Natural killer cell (primary cell): ENCODE measurements at regions not wholly inside any gene's neighbourhood (a gene's known extent, or its start where the extent isn't known, plus 50 kb on each side); places are given as distances from the start of the nearest gene placed in this dataset.

Experiments
- ATAC-seq, 3 donors: fragments of 150-1000 bp in 2 of 3; fragments of 200-7000 bp in 1 of 3; cut with Tn5 transposase; 1 replicate in 1 of 3; 2 replicates in 2 of 3; pipeline ENCODE4 v1.10.0; 2021; ENCODE audit warnings: mild to moderate bottlenecking in 2 of 3, moderate library complexity in 2 of 3
- DNase-seq, 2 donors: peaks; one replicate each; pipeline versions ENCODE4 v3.0.0 to v3.0.0-alpha.2; 2013 to 2021; ENCODE audit warnings: mixed read lengths in 1 of 2
- H3K27ac ChIP-seq: one replicate; pipeline ENCODE4 v1.5.1; 2013; ENCODE audit warnings: mild to moderate bottlenecking, low read length
- H3K27me3 ChIP-seq: one replicate; pipeline ENCODE4 v1.6.1; 2013; ENCODE audit warnings: low read length; ENCODE audit not compliant: control insufficient read depth, insufficient read depth
- H3K36me3 ChIP-seq: one replicate; pipeline ENCODE4 v1.6.1; 2013; ENCODE audit warnings: low read length; ENCODE audit not compliant: control insufficient read depth, insufficient read depth
- H3K4me1 ChIP-seq: one replicate; pipeline ENCODE4 v1.6.1; 2013; ENCODE audit warnings: low read length; ENCODE audit not compliant: control insufficient read depth, insufficient read depth
- H3K4me3 ChIP-seq: one replicate; pipeline ENCODE4 v1.5.1; 2013; ENCODE audit warnings: low read length
- H3K9me3 ChIP-seq: one replicate; pipeline ENCODE4 v1.6.1; 2013; ENCODE audit warnings: low read length; ENCODE audit not compliant: control insufficient read depth, insufficient read depth
- H3K27ac Mint-ChIP-seq, 2 donors: one replicate each; pipeline ENCODE4 v1.8.0; 2022; ENCODE audit warnings: mild to moderate bottlenecking in 2 of 2, mixed read lengths in 2 of 2, moderate library complexity in 1 of 2
- H3K27me3 Mint-ChIP-seq, 2 donors: one replicate each; pipeline ENCODE4 v1.8.0; 2022; ENCODE audit warnings: low read depth in 2 of 2, mixed read lengths in 2 of 2
- H3K36me3 Mint-ChIP-seq: one replicate; pipeline ENCODE4 v1.8.0; 2022; ENCODE audit warnings: mixed read lengths
- H3K4me1 Mint-ChIP-seq, 2 donors: one replicate each; pipeline ENCODE4 v1.8.0; 2022; ENCODE audit warnings: mixed read lengths in 2 of 2
- H3K4me3 Mint-ChIP-seq: one replicate; pipeline ENCODE4 v1.8.0; 2022; ENCODE audit warnings: mild to moderate bottlenecking, moderate library complexity, mixed read lengths
- H3K9me3 Mint-ChIP-seq, 2 donors: one replicate each; pipeline ENCODE4 v1.8.0; 2022; ENCODE audit warnings: mixed read lengths in 2 of 2
- WGBS: methylation state at CpG from one replicate; pipeline ENCODE4 v1.1.7; 2013; ENCODE audit warnings: missing lambda C conversion rate; ENCODE audit not compliant: insufficient coverage; 5-methylcytosine and 5-hydroxymethylcytosine counted together
- intact Hi-C: fragments of 100-400 bp; cut with micrococcal nuclease; formaldehyde crosslinking; loops from one replicate; pipeline ENCODE4 v1.14.2; 2022
- TF ChIP-seq, protein P1 (sequence below): fragments of 200-600 bp; IDR thresholded peaks from one replicate; pipeline ENCODE4 v1.8.0; 2022; ENCODE audit warnings: antibody characterized with exemption

DNA sequence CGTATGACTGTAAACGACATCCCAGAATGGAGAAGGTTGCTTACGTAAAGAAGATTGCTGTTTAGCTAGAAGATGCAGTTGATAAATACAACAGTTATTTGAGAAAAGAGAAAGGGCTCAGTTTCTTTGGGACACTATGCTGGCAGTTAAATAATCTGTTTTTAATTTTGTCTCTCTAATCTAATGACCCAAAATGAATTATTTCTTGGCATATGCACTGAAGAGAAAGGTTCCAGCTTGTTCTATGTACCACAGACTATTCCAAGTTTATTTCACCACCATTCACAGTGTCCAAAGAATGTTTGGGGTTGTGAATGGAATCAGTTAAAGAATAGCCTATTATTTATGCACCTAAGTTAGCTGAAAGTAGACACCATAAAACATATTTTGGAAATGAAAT lies 449.9 kb downstream of the RNF144B start:
- no peaks in the 10 kb centered on the region for H3K9me3 ChIP-seq
- H3K27me3 ChIP-seq = no peaks in the 10 kb centered on the region
- TF ChIP-seq, protein P1, sequence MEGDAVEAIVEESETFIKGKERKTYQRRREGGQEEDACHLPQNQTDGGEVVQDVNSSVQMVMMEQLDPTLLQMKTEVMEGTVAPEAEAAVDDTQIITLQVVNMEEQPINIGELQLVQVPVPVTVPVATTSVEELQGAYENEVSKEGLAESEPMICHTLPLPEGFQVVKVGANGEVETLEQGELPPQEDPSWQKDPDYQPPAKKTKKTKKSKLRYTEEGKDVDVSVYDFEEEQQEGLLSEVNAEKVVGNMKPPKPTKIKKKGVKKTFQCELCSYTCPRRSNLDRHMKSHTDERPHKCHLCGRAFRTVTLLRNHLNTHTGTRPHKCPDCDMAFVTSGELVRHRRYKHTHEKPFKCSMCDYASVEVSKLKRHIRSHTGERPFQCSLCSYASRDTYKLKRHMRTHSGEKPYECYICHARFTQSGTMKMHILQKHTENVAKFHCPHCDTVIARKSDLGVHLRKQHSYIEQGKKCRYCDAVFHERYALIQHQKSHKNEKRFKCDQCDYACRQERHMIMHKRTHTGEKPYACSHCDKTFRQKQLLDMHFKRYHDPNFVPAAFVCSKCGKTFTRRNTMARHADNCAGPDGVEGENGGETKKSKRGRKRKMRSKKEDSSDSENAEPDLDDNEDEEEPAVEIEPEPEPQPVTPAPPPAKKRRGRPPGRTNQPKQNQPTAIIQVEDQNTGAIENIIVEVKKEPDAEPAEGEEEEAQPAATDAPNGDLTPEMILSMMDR = no peak
- ATAC-seq (no peak), DNase-seq (no peak)
- Mint-ChIP-seq H3K9me3 (peaks cover 3 to 5% of the 10 kb centered on the region in 2 donors), H3K4me3 (no peak overlapping the region), H3K27ac (no peak overlapping the region), H3K27me3 (no peaks in the 10 kb centered on the region), H3K36me3 (no peaks in the 10 kb centered on the region), H3K4me1 (no peaks in the 10 kb centered on the region)
- intact Hi-C loops = no loop called here
- H3K36me3 ChIP-seq = no peaks in the 10 kb centered on the region
- H3K4me3 ChIP-seq = no peak overlapping the region
- no peaks in the 10 kb centered on the region for H3K4me1 ChIP-seq
- 84% methylated on average over 3 of the region's 3 CpGs for WGBS
- H3K27ac ChIP-seq = no peak overlapping the region

DNA sequence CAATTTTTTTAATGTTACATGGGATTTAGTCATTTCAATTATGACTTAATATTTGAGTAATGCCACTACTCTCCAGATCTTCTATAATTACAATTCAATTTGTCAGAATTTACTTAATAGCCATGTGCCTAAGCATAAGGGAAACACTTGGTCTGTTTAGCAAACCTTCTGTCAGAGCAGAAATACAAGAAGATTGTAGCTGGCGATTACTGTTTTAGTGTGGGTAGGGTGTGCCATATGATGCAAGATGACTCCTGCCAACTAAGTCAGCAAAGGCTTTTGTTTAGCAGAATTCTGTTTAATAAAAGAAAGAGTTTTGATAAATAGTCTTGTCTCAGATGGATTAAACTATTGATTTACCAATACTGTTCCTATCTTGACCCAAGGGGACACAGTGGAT lies 455.4 kb downstream of the RNF144B start:
- H3K4me1 ChIP-seq = no peaks in the 10 kb centered on the region
- no peak overlapping the region for H3K4me3 Mint-ChIP-seq

DNA sequence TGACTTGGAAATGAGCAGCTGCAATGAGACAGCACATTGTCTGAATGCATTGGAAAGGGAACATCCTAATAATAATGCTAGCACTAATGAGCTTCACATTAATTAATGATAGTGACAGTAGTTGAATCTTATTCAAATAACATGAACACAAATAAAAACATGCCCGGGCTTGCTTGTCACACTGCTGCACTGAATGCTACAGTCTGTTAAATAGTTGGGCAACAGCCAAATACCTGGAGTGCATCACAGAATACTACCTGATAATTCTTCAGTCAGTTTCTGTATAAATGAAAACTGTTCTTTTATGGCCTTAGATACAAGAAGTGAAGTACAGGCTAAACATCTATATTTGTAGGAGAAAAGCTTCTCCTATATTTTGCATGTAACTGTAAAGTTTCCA lies 458.7 kb downstream of the RNF144B start:
- no peaks in the 10 kb centered on the region for H3K36me3 Mint-ChIP-seq
- H3K4me1 Mint-ChIP-seq = no peaks in the 10 kb centered on the region
- no peak overlapping the region for H3K4me3 Mint-ChIP-seq
- no peak for DNase-seq
- 80% methylated on average over 1 of the region's 1 CpG for WGBS
- no peaks in the 10 kb centered on the region for H3K4me1 ChIP-seq
- TF ChIP-seq, protein P1 = no peak
- no peak overlapping the region for H3K4me3 ChIP-seq
- ATAC-seq = no peak
- H3K9me3 ChIP-seq = no peaks in the 10 kb centered on the region
- intact Hi-C loops = no loop called here
- H3K27me3 Mint-ChIP-seq = no peaks in the 10 kb centered on the region
- H3K36me3 ChIP-seq = no peaks in the 10 kb centered on the region
- no peak overlapping the region for H3K27ac Mint-ChIP-seq
- no peak overlapping the region for H3K27ac ChIP-seq
- H3K27me3 ChIP-seq = no peaks in the 10 kb centered on the region
- peaks cover 8 to 15% of the 10 kb centered on the region in 2 donors for H3K9me3 Mint-ChIP-seq

More for the DNA sequence above, 455.4 kb downstream of the RNF144B start:
- no peaks in the 10 kb centered on the region for H3K36me3 ChIP-seq
- TF ChIP-seq, protein P1 = no peak
- H3K4me3 ChIP-seq = no peak overlapping the region
- no peaks in the 10 kb centered on the region for H3K9me3 ChIP-seq
- intact Hi-C loops = no loop called here
- Mint-ChIP-seq H3K27ac (no peak overlapping the region), H3K4me1 (no peaks in the 10 kb centered on the region), H3K9me3 (peaks cover 2 to 10% of the 10 kb centered on the region in 2 donors), H3K36me3 (no peaks in the 10 kb centered on the region), H3K27me3 (no peaks in the 10 kb centered on the region)
- WGBS = 91% methylated on average over 1 of the region's 1 CpG
- DNase-seq = no peak
- no peak for ATAC-seq
- no peaks in the 10 kb centered on the region for H3K27me3 ChIP-seq
- no peak overlapping the region for H3K27ac ChIP-seq

DNA sequence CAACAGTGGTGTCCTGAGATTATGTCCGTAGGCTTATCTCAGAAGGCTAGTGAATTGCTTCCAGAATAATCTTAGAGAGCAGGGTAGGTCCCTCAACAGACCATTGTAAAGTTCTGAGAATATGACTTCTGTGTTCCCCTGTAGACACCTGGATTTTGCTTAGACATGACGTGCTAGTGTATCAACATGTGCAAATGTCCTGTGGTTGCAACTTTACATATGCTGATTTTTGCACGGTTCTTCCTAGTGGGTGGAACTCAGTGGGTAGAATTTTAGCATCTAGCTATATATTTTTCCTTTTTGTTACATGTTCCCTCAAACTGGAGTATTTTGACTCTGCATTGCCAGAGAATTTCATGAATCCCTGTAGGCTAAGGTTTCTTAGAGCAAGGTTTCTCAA lies 459.2 kb downstream of the RNF144B start:
- WGBS = 89% methylated on average over 2 of the region's 3 CpGs
- no peak overlapping the region for H3K4me3 ChIP-seq
- H3K27ac Mint-ChIP-seq = no peak overlapping the region
- DNase-seq (no peak), ATAC-seq (no peak)
- H3K9me3 ChIP-seq = no peaks in the 10 kb centered on the region
- H3K27ac ChIP-seq = no peak overlapping the region
- no peaks in the 10 kb centered on the region for H3K4me1 Mint-ChIP-seq
- H3K36me3 ChIP-seq = no peaks in the 10 kb centered on the region
- TF ChIP-seq, protein P1 = no peak
- intact Hi-C loops = no loop called here
- peaks cover 8 to 15% of the 10 kb centered on the region in 2 donors for H3K9me3 Mint-ChIP-seq
- H3K27me3 Mint-ChIP-seq = no peaks in the 10 kb centered on the region
- H3K27me3 ChIP-seq = no peaks in the 10 kb centered on the region
- no peak overlapping the region for H3K4me3 Mint-ChIP-seq
- H3K4me1 ChIP-seq = no peaks in the 10 kb centered on the region
- no peaks in the 10 kb centered on the region for H3K36me3 Mint-ChIP-seq
